DOHH2 (cell line): ENCODE measurements at regions not wholly inside any gene's neighbourhood (a gene's known extent, or its start where the extent isn't known, plus 50 kb on each side); places are given as distances from the start of the nearest gene placed in this dataset.

Source experiments
- H3F3A ChIP-seq: fragments of 200-600 bp; sonication (generic), shearing (Covaris generic); 2 replicates; pipeline ENCODE4 v1.6.0; 2016; ENCODE audit warnings: antibody characterized with exemption, mild to moderate bottlenecking; ENCODE audit not compliant: control insufficient read depth, insufficient read depth
- H3K27ac ChIP-seq: fragments of 200-600 bp; sonication (generic); 2 replicates; pipeline ENCODE4 v1.5.1; 2014; ENCODE audit warnings: low read depth, mild to moderate bottlenecking, low read length, moderate library complexity
- H3K27me3 ChIP-seq: fragments of 200-600 bp; sonication (generic); 2 replicates; pipeline ENCODE4 v1.6.1; 2014; ENCODE audit warnings: mild to moderate bottlenecking, low read length, mixed read lengths; ENCODE audit not compliant: control insufficient read depth
- H3K36me3 ChIP-seq: fragments of 200-600 bp; sonication (generic); 2 replicates; pipeline ENCODE4 v1.6.1; 2014; ENCODE audit warnings: mild to moderate bottlenecking, low read length, moderate library complexity, mixed read lengths; ENCODE audit not compliant: control insufficient read depth
- H3K4me1 ChIP-seq: fragments of 200-600 bp; sonication (generic); 2 replicates; pipeline ENCODE4 v1.6.1; 2014; ENCODE audit warnings: mild to moderate bottlenecking, low read length, mixed read lengths; ENCODE audit not compliant: control insufficient read depth
- H3K4me2 ChIP-seq: fragments of 200-600 bp; sonication (generic); 2 replicates; pipeline ENCODE4 v1.6.0; 2014; ENCODE audit warnings: mild to moderate bottlenecking, low read length, moderate library complexity
- H3K4me3 ChIP-seq: fragments of 200-600 bp; sonication (generic); 2 replicates; pipeline ENCODE4 v1.5.1; 2014; ENCODE audit warnings: mild to moderate bottlenecking, low read length, mixed read lengths
- H3K79me2 ChIP-seq: fragments of 200-600 bp; sonication (generic); 2 replicates; pipeline ENCODE4 v1.6.1; 2014; ENCODE audit warnings: mild to moderate bottlenecking, low read length, mixed read lengths; ENCODE audit not compliant: control insufficient read depth
- H3K9me2 ChIP-seq: fragments of 200-600 bp; sonication (generic); replicated peaks from 2 replicates; pipeline ENCODE4 v1.6.1; 2014; ENCODE audit warnings: mild to moderate bottlenecking, low read length, mixed read lengths; ENCODE audit not compliant: control insufficient read depth
- H3K9me3 ChIP-seq: fragments of 200-600 bp; sonication (generic); 2 replicates; pipeline ENCODE4 v1.6.1; 2014; ENCODE audit warnings: antibody characterized with exemption, low read length, mixed read lengths; ENCODE audit not compliant: control insufficient read depth, insufficient read depth
- H4K20me1 ChIP-seq: fragments of 200-600 bp; sonication (generic); 2 replicates; pipeline ENCODE4 v1.6.0; 2014; ENCODE audit warnings: low read depth, mild to moderate bottlenecking, antibody characterized with exemption, low read length, moderate library complexity; ENCODE audit not compliant: control insufficient read depth, insufficient read depth
- CTCF ChIP-seq: fragments of 200-600 bp; sonication (generic); IDR thresholded peaks from one replicate; pipeline ENCODE4 v1.5.1; 2014; ENCODE audit warnings: antibody characterized with exemption, mild to moderate bottlenecking, low read depth, low read length; ENCODE audit not compliant: poor library complexity, severe bottlenecking
- EZH2phosphoT487 ChIP-seq: fragments of 200-600 bp; sonication (generic); IDR thresholded peaks from 2 replicates; pipeline ENCODE4 v1.6.1; 2017; ENCODE audit warnings: borderline replicate concordance, mild to moderate bottlenecking, antibody characterized with exemption, low read length, moderate library complexity, mixed read lengths

DNA sequence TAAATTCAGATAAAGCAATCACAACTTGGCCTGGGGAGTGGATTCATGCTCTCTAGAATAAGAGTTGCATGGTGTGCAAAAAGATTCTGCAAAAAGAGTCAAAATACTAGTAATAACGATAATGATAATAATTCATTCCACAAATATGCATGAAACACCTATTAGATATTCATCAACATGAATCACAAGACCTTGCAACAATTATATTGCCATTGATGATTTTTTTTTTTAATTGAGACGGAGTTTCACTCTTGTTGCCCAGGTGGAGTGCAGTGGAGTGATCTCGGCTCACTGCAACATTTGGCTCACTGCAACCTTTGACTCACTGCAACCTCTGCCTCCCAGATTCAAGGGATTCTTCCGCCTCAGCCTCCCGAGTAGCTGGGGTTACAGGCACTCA is 109.2 kb upstream of the FLRT2 start:
- TF ChIP-seq CTCF (no peak), EZH2phosphoT487 (no peak)
- Histone ChIP-seq H3K9me2 (no peaks in the 10 kb centered on the region; the same call in 1 of the 2 replicates), H3K27me3 (no peaks in the 10 kb centered on the region), H3K4me1 (no peaks in the 10 kb centered on the region), H4K20me1 (no peaks in the 10 kb centered on the region), H3K4me2 (no peak overlapping the region), H3K27ac (no peak overlapping the region), H3K79me2 (no peaks in the 10 kb centered on the region), H3K4me3 (no peak overlapping the region), H3K9me3 (no peaks in the 10 kb centered on the region), H3F3A (no peaks in the 10 kb centered on the region), H3K36me3 (no peaks in the 10 kb centered on the region)

GRCh38 chr14:85421186-85421877 is 108.6 kb upstream of the FLRT2 start:
- Histone ChIP-seq H3K4me2 (no peak overlapping the region), H4K20me1 (no peaks in the 10 kb centered on the region), H3K9me2 (no peaks in the 10 kb centered on the region; the same call in 1 of the 2 replicates), H3K9me3 (no peaks in the 10 kb centered on the region), H3K4me1 (no peaks in the 10 kb centered on the region), H3K79me2 (no peaks in the 10 kb centered on the region), H3K4me3 (no peak overlapping the region), H3K27me3 (no peaks in the 10 kb centered on the region), H3F3A (no peaks in the 10 kb centered on the region), H3K27ac (no peak overlapping the region), H3K36me3 (no peaks in the 10 kb centered on the region)
- no peak for TF ChIP-seq CTCF
- no peak for TF ChIP-seq EZH2phosphoT487

GRCh38 chr14:85423889-85424288 is 106.1 kb upstream of the FLRT2 start:
- H3K79me2 ChIP-seq, result no peaks in the 10 kb centered on the region

More at GRCh38 chr14:85423889-85424288, 106.1 kb upstream of the FLRT2 start:
- no peak for TF ChIP-seq EZH2phosphoT487
- no peak for TF ChIP-seq CTCF
- no peaks in the 10 kb centered on the region for H3K4me1 ChIP-seq
- H3K27me3 ChIP-seq, result no peaks in the 10 kb centered on the region
- H3K9me2 ChIP-seq, result no peaks in the 10 kb centered on the region; the same call in 1 of the 2 replicates
- no peaks in the 10 kb centered on the region for H3F3A ChIP-seq
- no peak overlapping the region for H3K4me3 ChIP-seq
- no peak overlapping the region for H3K27ac ChIP-seq
- no peaks in the 10 kb centered on the region for H3K36me3 ChIP-seq
- no peaks in the 10 kb centered on the region for H4K20me1 ChIP-seq
- H3K9me3 ChIP-seq, result no peaks in the 10 kb centered on the region
- no peak overlapping the region for H3K4me2 ChIP-seq
